ENCODE measurements at regions not wholly inside any gene's neighbourhood (a gene's known extent, or its start where the extent isn't known, plus 50 kb on each side); places are given as distances from the start of the nearest gene placed in this dataset.

GRCh38 chr5:119742311-119742710, 113.0 kb downstream of the FAM170A start:
- DNase-seq: no peak
- Histone ChIP-seq H3K36me3 (ENCODE audit: insufficient read depth, low read length) (no peaks in the 10 kb centered on the region), H3K27ac (ENCODE audit: low read depth, low read length) (no peak overlapping the region), H3K9me3 (ENCODE audit: control insufficient read depth in 1 of 2, low read length in 2 of 2) (no peaks in the 10 kb centered on the region), H3K4me3 (ENCODE audit: low read length in 2 of 2) (no peak overlapping the region), H3K4me1 (ENCODE audit: insufficient read depth, low read length) (no peaks in the 10 kb centered on the region), H3K27me3 (ENCODE audit: insufficient read depth, low read length) (no peaks in the 10 kb centered on the region)
- no peak overlapping the region for H3K4me3 Mint-ChIP-seq
- ChIA-PET CTCF (ENCODE audit: partially characterized antibody) (interaction anchor here (1.2 kb wide), 1 partner anchor 755 kb away, joined by 5 read pairs; the partner anchor contains the start of gene DTWD2), POLR2A (ENCODE audit: partially characterized antibody) (no interaction called here)
- no peaks in the 10 kb centered on the region for H3K4me1 Mint-ChIP-seq
- H3K27ac Mint-ChIP-seq: no peak overlapping the region
- intact Hi-C loops (cut with micrococcal nuclease): no loop called here
- H3K9me3 Mint-ChIP-seq: no peaks in the 10 kb centered on the region
- peaks cover 3 to 5% of the 10 kb centered on the region in 2 donors for H3K27me3 Mint-ChIP-seq
- H3K36me3 Mint-ChIP-seq: no peaks in the 10 kb centered on the region

- Mint-ChIP-seq H3K27ac (peak overlapping the region in 1 of 7 donors; percentile 80), H3K27me3 (peaks cover 0 to 5% of the 10 kb centered on the region in 2 donors), H3K4me3 (no peak overlapping the region), H3K4me1 (no peaks in the 10 kb centered on the region), H3K9me3 (no peaks in the 10 kb centered on the region), H3K36me3 (no peaks in the 10 kb centered on the region)
- no peaks in the 10 kb centered on the region for H3K4me1 ChIP-seq (ENCODE audit: insufficient read depth, low read length)
- POLR2A ChIA-PET (ENCODE audit: partially characterized antibody): no interaction called here
- H3K9me3 ChIP-seq (ENCODE audit: control insufficient read depth in 1 of 2, low read length in 2 of 2): no peaks in the 10 kb centered on the region
- CTCF ChIA-PET (ENCODE audit: partially characterized antibody): no interaction called here
- DNase-seq: peak in 4 of 5 donors; percentile 9 to 15 (median 13)
- H3K27ac ChIP-seq (ENCODE audit: low read depth, low read length): no peak overlapping the region
- no peaks in the 10 kb centered on the region for H3K36me3 ChIP-seq (ENCODE audit: insufficient read depth, low read length)
- no peak overlapping the region for H3K4me3 ChIP-seq (ENCODE audit: low read length in 2 of 2)
- H3K27me3 ChIP-seq (ENCODE audit: insufficient read depth, low read length): no peaks in the 10 kb centered on the region
- intact Hi-C loops (cut with micrococcal nuclease): no loop called here
Measured at GRCh38 chr5:119743927-119744326, 114.6 kb downstream of the FAM170A start.

DNA sequence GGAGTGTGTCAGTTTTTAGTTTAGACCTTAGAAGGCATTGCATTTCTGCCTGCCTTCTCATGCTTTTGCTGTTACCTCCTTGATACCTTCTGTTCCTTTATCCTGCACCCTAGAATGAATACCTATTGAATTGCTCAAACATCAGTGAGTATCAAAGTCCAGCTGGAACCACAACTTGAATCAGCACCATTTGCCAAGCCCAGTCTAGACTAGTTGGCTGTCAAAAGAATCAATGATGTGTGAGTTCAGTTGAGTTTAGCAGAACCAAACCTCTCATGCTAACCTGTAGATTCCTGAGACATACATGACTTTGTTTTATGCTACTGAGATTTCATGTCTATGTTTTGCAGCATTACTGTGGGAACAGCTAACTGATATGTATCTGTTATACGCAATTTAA, 116.6 kb downstream of the FAM170A start:
- no peak overlapping the region for H3K4me3 ChIP-seq (ENCODE audit: low read length in 2 of 2)
- H3K36me3 ChIP-seq (ENCODE audit: insufficient read depth, low read length): no peaks in the 10 kb centered on the region
- H3K27me3 Mint-ChIP-seq: no peaks in the 10 kb centered on the region
- POLR2A ChIA-PET (ENCODE audit: partially characterized antibody): no interaction called here
- no peaks in the 10 kb centered on the region for H3K27me3 ChIP-seq (ENCODE audit: insufficient read depth, low read length)
- intact Hi-C loops (cut with micrococcal nuclease): no loop called here
- H3K4me3 Mint-ChIP-seq: no peak overlapping the region
- H3K27ac Mint-ChIP-seq: no peak overlapping the region
- CTCF ChIA-PET (ENCODE audit: partially characterized antibody): interaction anchor here (0.8 kb wide), 1 partner anchor 19 kb away, joined by 3 read pairs; no protein-coding TSS in a partner anchor
- no peak overlapping the region for H3K27ac ChIP-seq (ENCODE audit: low read depth, low read length)
- no peaks in the 10 kb centered on the region for H3K36me3 Mint-ChIP-seq
- DNase-seq: no peak
- no peaks in the 10 kb centered on the region for H3K4me1 Mint-ChIP-seq
- H3K4me1 ChIP-seq (ENCODE audit: insufficient read depth, low read length): no peaks in the 10 kb centered on the region
- no peaks in the 10 kb centered on the region for H3K9me3 ChIP-seq (ENCODE audit: control insufficient read depth in 1 of 2, low read length in 2 of 2)
- H3K9me3 Mint-ChIP-seq: no peaks in the 10 kb centered on the region

- DNase-seq: no peak
- Histone ChIP-seq H3K36me3 (ENCODE audit: insufficient read depth, low read length) (no peaks in the 10 kb centered on the region), H3K9me3 (ENCODE audit: control insufficient read depth in 1 of 2, low read length in 2 of 2) (no peaks in the 10 kb centered on the region), H3K4me3 (ENCODE audit: low read length in 2 of 2) (no peak overlapping the region), H3K27me3 (ENCODE audit: insufficient read depth, low read length) (no peaks in the 10 kb centered on the region), H3K4me1 (ENCODE audit: insufficient read depth, low read length) (no peaks in the 10 kb centered on the region), H3K27ac (ENCODE audit: low read depth, low read length) (no peak overlapping the region)
- Mint-ChIP-seq H3K9me3 (no peaks in the 10 kb centered on the region), H3K4me3 (no peak overlapping the region), H3K36me3 (no peaks in the 10 kb centered on the region), H3K27me3 (no peaks in the 10 kb centered on the region), H3K27ac (no peak overlapping the region), H3K4me1 (no peaks in the 10 kb centered on the region)
- intact Hi-C loops (cut with micrococcal nuclease): no loop called here
- ChIA-PET CTCF (ENCODE audit: partially characterized antibody) (interaction anchor here (0.8 kb wide), 1 partner anchor 18 kb away, joined by 3 read pairs; no protein-coding TSS in a partner anchor), POLR2A (ENCODE audit: partially characterized antibody) (no interaction called here)
Measured at GRCh38 chr5:119746984-119747383, 117.6 kb downstream of the FAM170A start.

DNA sequence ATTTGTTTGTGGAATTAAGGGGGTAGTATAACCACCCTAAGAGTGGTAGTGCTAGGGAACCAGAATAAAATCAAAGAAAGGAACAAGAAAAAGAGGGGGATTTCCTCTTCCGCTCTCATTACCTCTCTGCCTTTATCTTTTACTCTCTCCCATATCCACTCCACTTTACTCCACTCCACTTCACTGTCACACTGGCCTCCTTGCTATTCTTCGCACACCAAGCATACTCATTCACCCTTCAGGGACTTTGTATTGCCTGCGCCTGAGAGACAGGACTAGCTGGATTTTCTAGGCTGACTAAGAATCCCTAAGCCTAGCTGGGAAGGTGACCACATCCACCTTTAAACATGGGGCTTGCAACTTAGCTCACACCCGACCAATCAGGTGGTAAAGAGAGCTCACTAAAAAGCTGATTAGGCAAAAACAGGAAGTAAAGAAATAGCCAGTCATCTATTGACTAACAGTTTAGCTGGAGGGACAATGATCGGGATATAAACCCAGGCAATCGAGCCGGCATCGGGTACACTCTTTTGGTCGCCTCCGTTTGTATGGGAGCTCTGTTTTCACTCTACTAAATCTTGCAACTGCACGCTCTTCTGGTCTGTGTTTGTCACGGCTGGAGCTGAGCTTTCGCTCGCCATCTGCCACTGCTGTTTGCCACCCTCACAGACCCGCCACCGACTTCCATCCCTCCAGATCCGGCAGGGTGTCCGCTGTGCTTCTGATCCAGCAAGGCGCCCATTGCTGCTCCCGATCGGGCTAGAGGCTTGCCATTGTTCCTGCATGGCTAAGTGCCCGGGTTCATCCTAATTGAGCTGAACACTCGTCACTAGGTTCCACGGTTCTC, 121.8 kb downstream of the FAM170A start:
- intact Hi-C loops (cut with micrococcal nuclease): no loop called here
- H3K27ac ChIP-seq (ENCODE audit: low read depth, low read length): no peak overlapping the region
- H3K4me1 ChIP-seq (ENCODE audit: insufficient read depth, low read length): no peaks in the 10 kb centered on the region
- ChIA-PET POLR2A (ENCODE audit: partially characterized antibody) (no interaction called here), CTCF (ENCODE audit: partially characterized antibody) (no interaction called here)
- Mint-ChIP-seq H3K27me3 (peaks cover 0 to 1% of the 10 kb centered on the region in 2 donors), H3K36me3 (no peaks in the 10 kb centered on the region), H3K4me3 (no peak overlapping the region), H3K4me1 (no peaks in the 10 kb centered on the region), H3K9me3 (peaks cover 0 to 4% (median 0%) of the 10 kb centered on the region in 8 donors), H3K27ac (peak overlapping the region in 1 of 7 donors; percentile 26)
- DNase-seq: no peak
- no peaks in the 10 kb centered on the region for H3K27me3 ChIP-seq (ENCODE audit: insufficient read depth, low read length)
- no peaks in the 10 kb centered on the region for H3K9me3 ChIP-seq (ENCODE audit: control insufficient read depth in 1 of 2, low read length in 2 of 2)
- no peak overlapping the region for H3K4me3 ChIP-seq (ENCODE audit: low read length in 2 of 2)
- H3K36me3 ChIP-seq (ENCODE audit: insufficient read depth, low read length): no peaks in the 10 kb centered on the region

DNA sequence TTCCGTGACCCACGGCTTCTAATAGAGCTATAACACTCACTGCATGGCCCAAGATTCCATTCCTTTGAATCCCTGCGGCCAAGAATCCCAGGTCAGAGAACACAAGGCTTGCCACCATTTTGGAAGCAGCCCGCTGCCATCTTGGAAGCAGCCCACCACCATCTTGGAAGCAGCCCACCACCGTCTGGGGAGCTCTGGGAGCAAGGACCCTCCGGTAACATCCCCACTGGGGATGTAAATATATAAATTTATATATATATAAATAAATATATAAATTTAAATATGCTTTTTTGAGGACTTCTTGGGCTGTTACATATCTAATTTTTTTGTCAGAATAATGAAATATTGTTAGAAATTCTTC, 122.4 kb downstream of the FAM170A start:
- CTCF ChIA-PET (ENCODE audit: partially characterized antibody): no interaction called here
- no peaks in the 10 kb centered on the region for H3K36me3 Mint-ChIP-seq

GRCh38 chr5:119752921-119753886, 123.8 kb downstream of the FAM170A start:
- Mint-ChIP-seq H3K27me3 (peaks cover 0 to 1% of the 10 kb centered on the region in 2 donors), H3K4me3 (no peak overlapping the region), H3K4me1 (no peaks in the 10 kb centered on the region), H3K9me3 (peaks cover 0 to 4% (median 0%) of the 10 kb centered on the region in 8 donors), H3K27ac (no peak overlapping the region), H3K36me3 (no peaks in the 10 kb centered on the region)
- no peaks in the 10 kb centered on the region for H3K36me3 ChIP-seq (ENCODE audit: insufficient read depth, low read length)
- H3K27me3 ChIP-seq (ENCODE audit: insufficient read depth, low read length): no peaks in the 10 kb centered on the region
- intact Hi-C loops (cut with micrococcal nuclease): no loop called here
- H3K4me3 ChIP-seq (ENCODE audit: low read length in 2 of 2): no peak overlapping the region
- CTCF ChIA-PET (ENCODE audit: partially characterized antibody): no interaction called here
- H3K9me3 ChIP-seq (ENCODE audit: control insufficient read depth in 1 of 2, low read length in 2 of 2): no peaks in the 10 kb centered on the region
- no peaks in the 10 kb centered on the region for H3K4me1 ChIP-seq (ENCODE audit: insufficient read depth, low read length)
- no peak for DNase-seq
- POLR2A ChIA-PET (ENCODE audit: partially characterized antibody): no interaction called here
- H3K27ac ChIP-seq (ENCODE audit: low read depth, low read length): no peak overlapping the region

More for the DNA sequence above, 122.4 kb downstream of the FAM170A start:
- H3K27me3 Mint-ChIP-seq: peaks cover 0 to 1% of the 10 kb centered on the region in 2 donors
- H3K27ac Mint-ChIP-seq: no peak overlapping the region
- intact Hi-C loops (cut with micrococcal nuclease): no loop called here
- POLR2A ChIA-PET (ENCODE audit: partially characterized antibody): no interaction called here
- Histone ChIP-seq H3K4me3 (ENCODE audit: low read length in 2 of 2) (no peak overlapping the region), H3K4me1 (ENCODE audit: insufficient read depth, low read length) (no peaks in the 10 kb centered on the region), H3K27me3 (ENCODE audit: insufficient read depth, low read length) (no peaks in the 10 kb centered on the region), H3K36me3 (ENCODE audit: insufficient read depth, low read length) (no peaks in the 10 kb centered on the region), H3K9me3 (ENCODE audit: control insufficient read depth in 1 of 2, low read length in 2 of 2) (no peaks in the 10 kb centered on the region), H3K27ac (ENCODE audit: low read depth, low read length) (no peak overlapping the region)
- no peak for DNase-seq
- no peaks in the 10 kb centered on the region for H3K4me1 Mint-ChIP-seq
- peaks cover 0 to 4% (median 0%) of the 10 kb centered on the region in 8 donors for H3K9me3 Mint-ChIP-seq
- H3K4me3 Mint-ChIP-seq: no peak overlapping the region
